Lung (tissue), 11 donors: ENCODE measurements at regions not wholly inside any gene's neighbourhood (a gene's known extent, or its start where the extent isn't known, plus 50 kb on each side); places are given as distances from the start of the nearest gene placed in this dataset.

Experiments used
- ATAC-seq: fragments of 200-7000 bp; cut with Tn5 transposase; one replicate; pipeline ENCODE4 v1.9.1; 2020; ENCODE audit warnings: moderate number of reproducible peaks; ENCODE audit not compliant: insufficient read depth, low FRiP score
- DNase-seq, 3 donors: peaks; one replicate each; pipeline ENCODE4 v3.0.0-alpha.2; 2013 to 2017
- H3K27ac ChIP-seq, 2 donors: one replicate each; pipeline ENCODE4 v1.5.1; 2013; ENCODE audit warnings: mild to moderate bottlenecking in 2 of 2, moderate library complexity in 2 of 2, control low read depth in 1 of 2, inconsistent platforms in 1 of 2, low read depth in 1 of 2, low read length in 1 of 2
- H3K27me3 ChIP-seq, 3 donors: one replicate each; pipeline ENCODE4 v1.5.1; 2013; ENCODE audit warnings: low read length in 2 of 3; ENCODE audit not compliant: control insufficient read depth in 3 of 3, insufficient read depth in 3 of 3
- H3K36me3 ChIP-seq, 4 donors: one replicate each; pipeline ENCODE4 v1.5.1; 2013; ENCODE audit warnings: low read length in 4 of 4, mild to moderate bottlenecking in 1 of 4, moderate library complexity in 1 of 4; ENCODE audit not compliant: control insufficient read depth in 4 of 4, insufficient read depth in 4 of 4
- H3K4me1 ChIP-seq, 5 donors: one replicate each; pipeline ENCODE4 v1.5.1; 2013; ENCODE audit warnings: low read length in 5 of 5, mild to moderate bottlenecking in 2 of 5, moderate library complexity in 1 of 5; ENCODE audit not compliant: control insufficient read depth in 5 of 5, insufficient read depth in 5 of 5
- H3K4me3 ChIP-seq: one replicate; pipeline ENCODE4 v1.5.1; 2013; ENCODE audit warnings: mild to moderate bottlenecking, control low read depth, moderate library complexity
- H3K9ac ChIP-seq, 2 donors: one replicate each; pipeline ENCODE4 v1.5.1; 2013; ENCODE audit warnings: low read length in 2 of 2, control low read depth in 1 of 2; ENCODE audit not compliant: insufficient read depth in 1 of 2
- H3K9me3 ChIP-seq, 4 donors: one replicate each; pipeline ENCODE4 v1.5.1; 2013; ENCODE audit warnings: low read length in 3 of 4, mild to moderate bottlenecking in 1 of 4, moderate library complexity in 1 of 4; ENCODE audit not compliant: control insufficient read depth in 4 of 4, insufficient read depth in 3 of 4
- CTCF ChIP-seq: IDR thresholded peaks from 2 replicates; pipeline ENCODE4 v1.5.1; 2012; ENCODE audit warnings: mild to moderate bottlenecking; ENCODE audit errors: control extremely low read depth, extremely low read depth
- WGBS, 2 donors: extraction: QIAGEN DNeasy Blood & Tissue Kit; methylation state at CpG; one replicate each; pipeline ENCODE4 v1.1.7; 2013; 5-methylcytosine and 5-hydroxymethylcytosine counted together
- donor health status: control.
- donor health status: control.
- donor health status: Bipolar disorder and iron deficiency.
- donor health status: healthy.
- donor health status: DM: yes; HTN: yes; CAD: no.

- DNase-seq: no peak
- 65 to 72% methylated on average over 2 of the region's 2 CpGs for WGBS, 2 donors
- Histone ChIP-seq H3K4me1 (peaks cover 0 to 6% (median 0%) of the 10 kb centered on the region in 5 donors), H3K9ac (no peak overlapping the region), H3K4me3 (no peak overlapping the region), H3K36me3 (no peaks in the 10 kb centered on the region), H3K9me3 (no peaks in the 10 kb centered on the region), H3K27me3 (no peaks in the 10 kb centered on the region), H3K27ac (no peak overlapping the region)
- no peak for ATAC-seq
- no peak for TF ChIP-seq CTCF
These were observed 694.6 kb upstream of the DPPA4 start for GRCh38 chr3:110031975-110032374.

- H3K36me3 ChIP-seq: no peaks in the 10 kb centered on the region
- no peak overlapping the region for H3K9ac ChIP-seq
- no peak overlapping the region for H3K27ac ChIP-seq
- no peak for TF ChIP-seq CTCF
- no peaks in the 10 kb centered on the region for H3K4me1 ChIP-seq
- H3K4me3 ChIP-seq: no peak overlapping the region
- WGBS, 2 donors: 82 to 95% methylated on average over 1 of the region's 1 CpG
- no peak for ATAC-seq
- no peaks in the 10 kb centered on the region for H3K27me3 ChIP-seq
- H3K9me3 ChIP-seq: no peaks in the 10 kb centered on the region
- DNase-seq: no peak
These were observed 722.1 kb upstream of the DPPA4 start for GRCh38 chr3:110059431-110059830.

GRCh38 chr3:110062716-110063115, 725.4 kb upstream of the DPPA4 start:
- no peak for ATAC-seq
- Histone ChIP-seq H3K9me3 (no peaks in the 10 kb centered on the region), H3K36me3 (no peaks in the 10 kb centered on the region), H3K27me3 (no peaks in the 10 kb centered on the region), H3K4me1 (no peaks in the 10 kb centered on the region), H3K27ac (no peak overlapping the region), H3K4me3 (no peak overlapping the region), H3K9ac (no peak overlapping the region)
- TF ChIP-seq CTCF: no peak
- peak in 1 of 3 donors; percentile 4 for DNase-seq

- no peak for TF ChIP-seq CTCF
These were observed 725.8 kb upstream of the DPPA4 start for GRCh38 chr3:110063178-110063577.

More at GRCh38 chr3:110063178-110063577, 725.8 kb upstream of the DPPA4 start:
- no peaks in the 10 kb centered on the region for H3K9me3 ChIP-seq
- H3K4me3 ChIP-seq: no peak overlapping the region
- no peak overlapping the region for H3K27ac ChIP-seq
- no peaks in the 10 kb centered on the region for H3K4me1 ChIP-seq
- no peaks in the 10 kb centered on the region for H3K36me3 ChIP-seq
- H3K9ac ChIP-seq: no peak overlapping the region
- no peaks in the 10 kb centered on the region for H3K27me3 ChIP-seq
- ATAC-seq (no peak), DNase-seq (no peak)
- 79 to 89% methylated on average over 1 of the region's 1 CpG for WGBS, 2 donors
